ENCODE measurements at regions not wholly inside any gene's neighbourhood (a gene's known extent, or its start where the extent isn't known, plus 50 kb on each side); places are given as distances from the start of the nearest gene placed in this dataset.

DNA sequence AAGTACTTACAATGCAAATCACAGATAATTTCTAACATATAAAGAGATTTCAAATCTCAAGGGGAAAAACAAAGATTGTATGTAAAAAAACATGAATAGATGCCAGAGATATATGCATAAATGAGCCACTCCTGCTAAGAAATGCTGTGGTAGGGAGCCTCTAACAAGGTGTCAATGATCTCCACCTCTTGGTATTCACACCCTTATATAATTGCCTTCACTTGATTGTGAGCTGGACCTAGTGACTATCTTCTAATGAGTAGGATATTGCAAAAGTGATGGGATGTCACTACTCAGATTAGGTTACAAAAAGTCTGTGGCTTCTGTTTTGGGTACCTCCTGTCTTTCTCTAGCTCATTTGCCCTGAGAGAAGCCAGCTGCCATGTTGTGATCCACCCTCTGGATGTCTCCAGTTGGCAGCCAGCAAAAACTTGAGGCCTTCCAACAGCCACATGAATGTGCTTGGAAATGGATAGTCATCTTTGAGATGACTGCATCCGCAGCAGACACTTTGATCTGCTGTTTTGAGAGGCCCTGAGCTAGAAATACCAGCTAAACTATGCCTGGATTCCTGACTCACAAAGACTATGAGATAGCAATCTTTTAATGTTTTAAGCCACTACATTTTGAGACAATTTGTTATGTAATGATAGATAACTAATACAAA lies 196.1 kb upstream of the FGGY start:
- DNase-seq = no peak

DNA sequence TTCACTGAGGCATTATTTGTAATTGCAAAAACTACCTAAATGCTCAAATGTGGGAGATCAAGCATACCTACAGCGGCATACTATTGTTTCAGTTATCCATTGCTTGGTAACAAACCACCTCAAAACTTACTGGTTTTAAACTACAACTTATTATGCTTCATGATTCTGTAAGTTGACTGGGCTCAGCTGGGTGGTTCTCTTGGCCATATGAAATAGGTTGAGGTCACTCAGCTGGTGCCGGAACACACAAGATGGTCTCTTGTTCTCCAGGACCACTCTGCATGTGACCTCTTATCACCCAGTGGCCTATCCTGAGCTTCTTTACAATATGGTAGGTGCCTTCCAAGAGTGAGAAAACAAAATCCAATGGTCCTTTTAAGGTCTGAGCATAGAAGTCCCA lies 195.4 kb upstream of the FGGY start:
- DNase-seq = no peak

DNA sequence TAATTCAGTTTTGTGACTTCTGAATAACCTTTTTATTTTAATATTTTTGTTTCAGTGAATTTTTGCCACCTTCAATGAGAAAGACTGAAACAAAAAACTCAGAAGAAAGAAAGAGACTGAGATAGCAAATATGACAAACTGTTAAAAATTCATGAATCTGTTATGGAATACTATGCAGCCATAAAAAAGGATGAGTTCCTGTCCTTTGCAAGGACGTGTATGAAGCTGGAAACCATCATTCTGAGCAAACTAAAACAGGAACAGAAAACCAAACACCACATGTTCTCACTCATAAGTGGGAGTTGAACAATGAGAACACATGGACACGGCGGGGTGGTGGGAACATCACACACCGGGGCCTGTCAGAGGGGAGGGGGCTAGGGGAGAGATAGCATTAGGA lies 193.4 kb upstream of the FGGY start:
- DNase-seq = no peak

DNA sequence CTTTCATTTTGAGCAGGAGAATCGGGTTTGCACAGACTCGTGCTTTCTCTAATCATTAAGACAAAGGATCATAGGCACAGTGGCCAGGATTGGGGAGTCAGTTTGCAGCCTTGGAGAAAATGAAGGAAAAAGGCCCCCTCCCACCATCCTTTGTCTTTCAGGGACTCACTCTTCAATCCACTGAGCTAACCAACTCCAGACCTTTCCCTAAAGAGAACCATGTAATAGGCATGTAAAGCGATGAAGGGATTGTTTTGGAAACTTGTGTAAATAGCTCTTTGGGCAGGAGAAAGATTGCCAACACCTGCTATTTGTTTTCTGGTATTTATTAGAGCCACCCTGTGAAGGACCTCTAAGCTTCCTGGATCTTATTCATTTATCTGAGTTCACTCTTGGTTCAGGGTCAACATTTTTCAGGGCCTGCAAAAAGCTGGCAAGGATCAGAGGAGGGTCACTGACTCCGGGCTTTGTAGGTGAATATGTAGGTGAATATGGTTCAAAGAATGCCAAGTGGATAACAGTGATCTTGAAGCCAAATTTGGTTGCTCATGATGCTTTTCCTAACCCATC lies 192.6 kb upstream of the FGGY start:
- DNase-seq = no peak

DNA sequence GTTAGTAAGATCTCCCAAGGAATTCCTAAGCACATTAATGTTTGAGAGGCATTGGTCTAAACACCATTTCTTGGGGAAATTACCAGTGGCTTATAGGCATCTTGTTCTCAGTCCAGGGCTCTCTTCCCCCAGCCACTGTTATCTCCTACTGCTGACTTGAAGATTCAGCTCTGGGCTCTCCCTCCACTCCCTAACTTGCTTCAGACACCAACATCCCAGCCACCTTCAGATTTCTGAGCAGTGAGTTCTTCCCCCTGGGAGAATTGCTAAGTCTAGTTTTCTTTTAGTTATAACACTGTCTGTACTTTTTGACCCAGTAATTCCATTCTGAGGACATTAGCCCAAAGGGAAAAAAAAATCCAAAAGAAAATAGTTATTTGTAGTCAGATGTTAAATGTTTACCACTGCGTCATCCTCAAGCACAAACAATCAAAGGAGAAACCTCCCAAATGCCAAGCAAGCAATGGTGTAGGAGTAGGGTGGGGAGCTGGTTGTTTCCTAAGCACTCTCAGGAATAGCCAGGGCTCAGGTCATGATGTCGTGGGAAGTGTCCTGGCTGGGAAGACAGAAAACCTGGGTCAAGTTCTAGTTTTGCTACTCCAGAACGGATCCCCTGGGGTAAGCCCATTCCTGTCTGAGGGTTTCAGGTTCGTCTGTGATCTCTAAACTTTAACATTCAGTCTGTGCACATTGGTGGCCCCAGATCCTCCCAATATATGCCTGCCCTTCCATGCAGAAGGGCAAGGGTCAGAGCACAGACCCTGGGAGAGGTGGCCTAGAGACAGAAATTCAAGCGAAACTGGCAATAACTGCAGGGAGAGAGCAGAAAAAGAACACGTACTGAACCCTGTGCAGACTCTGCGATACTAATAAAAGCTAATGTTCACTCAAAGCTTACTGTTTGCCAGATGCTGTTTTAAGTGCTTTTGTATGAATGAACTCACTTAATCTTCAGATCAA lies 191.1 kb upstream of the FGGY start:
- DNase-seq = no peak

DNA sequence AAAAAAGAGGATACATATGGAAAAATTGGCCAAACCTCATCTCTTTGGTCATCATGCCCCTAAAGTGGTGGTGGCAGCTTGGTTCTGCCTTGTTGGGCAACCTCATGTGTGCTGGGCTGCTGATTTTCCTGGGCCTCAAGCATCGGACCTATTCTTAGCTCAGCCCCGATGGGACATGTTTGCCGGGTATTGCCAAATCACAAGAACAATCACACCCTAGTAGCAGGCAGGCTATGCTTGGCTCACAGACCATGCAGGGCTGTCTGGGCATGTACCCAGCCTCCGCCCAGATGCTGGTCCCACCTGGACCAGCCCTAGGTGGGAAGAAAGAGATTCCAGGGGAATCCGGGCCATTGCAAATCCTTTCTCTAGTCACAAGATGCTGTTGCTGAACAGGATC lies 189.4 kb upstream of the FGGY start:
- no peak for DNase-seq

DNA sequence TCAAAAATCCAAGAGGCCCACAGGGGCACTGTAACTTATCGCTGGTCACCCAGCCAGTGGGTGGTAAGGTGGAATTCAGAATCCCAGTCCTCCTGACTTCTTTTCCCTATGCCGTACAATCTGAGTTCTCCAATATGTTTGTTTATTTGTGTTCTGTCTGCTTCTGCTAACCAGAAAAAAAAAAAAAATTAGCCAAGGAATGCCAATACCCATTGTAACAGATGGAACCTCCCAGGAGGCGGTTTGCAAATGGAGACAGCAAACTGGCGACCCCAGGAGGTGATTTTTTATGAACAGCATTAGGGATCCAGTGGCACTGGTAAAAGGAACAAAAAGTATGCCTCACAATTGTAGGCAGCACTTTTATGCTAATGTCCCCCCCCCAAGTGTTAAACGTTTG lies 189.0 kb upstream of the FGGY start:
- DNase-seq = no peak

DNA sequence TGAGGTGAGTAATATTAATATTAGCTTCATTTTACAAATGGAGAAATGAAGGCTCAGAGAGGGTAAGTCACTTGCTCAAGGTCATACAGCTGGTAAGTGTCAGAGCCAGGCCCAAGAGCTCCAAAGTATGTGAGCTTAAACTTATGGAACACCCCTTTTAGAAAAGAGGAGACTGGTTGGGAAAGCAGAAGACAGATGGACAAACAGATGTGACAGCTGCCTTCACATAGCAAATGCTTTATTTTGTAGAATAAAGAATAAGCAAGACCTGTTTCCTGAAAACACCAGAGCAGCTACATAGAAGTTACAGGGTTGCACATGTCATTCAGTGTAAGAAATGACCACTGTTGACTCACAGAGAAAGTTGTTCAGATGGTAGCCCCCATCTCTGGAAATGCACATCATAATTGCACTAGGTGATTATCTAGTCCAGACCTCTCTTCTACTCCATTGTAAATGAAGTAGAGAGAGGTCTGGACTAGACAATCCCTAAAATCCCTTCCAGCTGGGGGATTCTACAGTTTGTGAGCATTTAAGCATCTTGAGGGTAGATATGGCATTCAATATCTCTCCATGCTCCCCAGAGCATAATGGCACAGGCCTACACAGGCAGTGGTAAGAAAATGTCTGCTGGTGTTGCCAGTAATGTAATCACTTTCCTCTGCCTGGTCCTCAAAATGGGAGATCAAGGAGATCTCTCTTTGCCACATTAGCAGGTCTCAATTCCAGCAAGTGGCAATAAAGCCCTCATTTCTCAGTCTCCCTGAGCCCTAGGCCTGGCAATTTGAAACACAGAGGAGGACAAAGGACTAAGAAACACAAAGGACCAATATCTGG lies 188.2 kb upstream of the FGGY start:
- no peak for DNase-seq

DNA sequence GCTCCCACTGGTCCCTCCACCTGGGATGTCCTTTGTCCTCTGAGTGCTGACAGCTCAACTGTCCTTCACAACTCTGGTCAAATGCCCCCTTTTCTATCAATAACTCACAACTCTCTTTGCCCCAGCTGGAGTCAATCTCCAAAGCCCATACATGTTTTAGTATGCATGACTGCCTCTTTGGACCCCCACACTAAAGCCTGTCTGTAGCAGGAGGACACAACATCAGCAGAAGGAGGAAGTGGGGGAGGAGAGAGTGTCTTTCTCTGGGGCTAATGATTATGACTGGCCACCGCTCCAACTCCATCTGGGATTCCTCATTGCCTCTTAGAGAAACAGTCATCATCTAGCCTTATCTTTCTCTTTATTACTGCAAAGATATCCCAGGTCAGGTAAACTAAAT lies 186.6 kb upstream of the FGGY start:
- no peak for DNase-seq

DNA sequence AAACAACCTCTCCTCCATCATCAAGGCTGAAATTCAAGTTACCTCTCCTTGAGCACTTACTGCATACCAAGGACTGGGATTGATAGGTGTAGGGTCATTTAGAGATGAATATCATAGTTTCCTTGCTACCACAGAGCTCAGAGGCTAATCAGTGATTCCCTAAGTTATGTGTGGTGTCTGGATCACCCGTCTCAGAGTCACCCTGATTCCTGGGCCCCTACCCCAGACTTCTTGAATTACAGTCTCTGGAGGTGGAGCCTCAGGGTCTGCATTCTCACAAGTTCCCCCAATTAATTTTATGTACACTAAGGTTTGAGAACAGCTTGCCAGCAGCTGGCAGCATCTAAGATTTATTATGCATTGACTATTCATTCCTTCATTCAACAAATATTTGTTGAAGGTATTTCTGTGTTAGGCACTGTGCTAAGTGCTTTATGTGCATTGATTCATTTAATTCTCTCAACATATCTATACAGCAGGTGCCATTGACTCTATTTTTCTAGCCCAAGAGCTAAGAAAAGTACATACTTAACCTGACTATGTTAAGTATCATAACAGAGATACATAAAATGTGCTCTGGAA lies 182.9 kb upstream of the FGGY start:
- DNase-seq = no peak

DNA sequence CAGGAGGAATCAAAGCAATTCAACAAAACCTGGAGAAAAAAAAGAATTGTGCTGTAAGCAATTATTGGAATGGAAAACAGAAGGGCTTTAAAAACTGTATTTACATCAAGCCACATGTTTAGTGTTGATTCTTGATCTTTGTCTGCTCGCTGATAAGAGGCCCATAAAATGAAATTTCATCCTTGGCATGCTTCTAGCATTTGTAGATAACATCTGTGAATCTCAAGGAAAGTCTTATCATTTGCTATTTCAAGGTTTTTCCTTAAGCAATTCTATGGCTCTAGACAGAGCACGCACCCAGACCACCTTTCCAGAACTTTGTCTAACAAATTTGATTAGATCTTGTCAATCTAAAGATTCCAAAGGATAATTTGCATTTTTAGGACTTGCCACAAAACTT lies 181.0 kb upstream of the FGGY start:
- no peak for DNase-seq

DNA sequence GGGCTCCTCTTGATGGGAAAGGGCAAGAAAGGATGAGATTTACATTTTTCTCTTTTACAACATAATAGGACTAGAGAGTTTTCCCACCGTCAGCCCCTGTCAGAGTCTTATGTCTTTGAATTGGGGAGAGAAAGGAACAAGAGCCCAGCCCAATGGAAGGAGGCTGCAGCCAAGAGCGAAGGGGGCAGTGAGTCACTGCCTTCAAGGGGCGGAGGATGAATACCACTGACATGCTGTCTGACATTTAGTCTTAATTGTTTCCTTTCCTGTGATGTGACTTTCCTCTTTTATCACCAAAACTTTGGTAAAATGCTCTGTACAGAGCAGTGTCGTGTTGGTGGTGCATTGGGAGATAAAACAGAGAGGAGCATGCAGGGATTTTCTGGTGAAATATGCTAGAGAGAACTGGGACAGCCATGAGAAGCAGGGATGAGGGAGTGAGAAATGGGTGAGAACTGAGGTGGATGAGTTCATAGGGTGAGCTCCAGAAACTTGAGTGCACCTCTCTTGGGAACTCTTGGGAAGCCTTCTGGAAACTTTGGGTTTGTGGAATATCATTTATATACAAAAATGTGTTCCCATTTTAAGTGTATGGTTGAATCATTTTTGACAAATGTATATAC lies 179.9 kb upstream of the FGGY start:
- no peak for DNase-seq

DNA sequence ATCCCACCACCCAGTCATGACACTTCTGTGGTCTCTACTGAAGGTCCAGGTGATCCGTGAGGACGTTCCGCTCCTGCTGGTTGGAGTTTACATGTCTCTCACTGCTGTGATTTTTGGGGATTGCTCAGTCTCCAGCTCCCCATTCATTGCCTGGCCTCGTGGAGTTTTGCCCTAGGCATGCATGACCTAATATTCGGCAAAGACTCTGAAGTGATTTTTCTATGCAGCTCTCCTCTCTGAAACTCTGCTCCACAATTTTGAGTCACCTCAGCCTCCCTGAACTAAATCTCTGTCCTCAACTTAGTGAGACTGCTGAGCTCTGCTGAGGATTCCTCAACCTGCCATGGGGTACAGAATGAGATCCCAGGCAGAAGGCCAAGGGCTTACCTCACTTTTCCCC lies 174.4 kb upstream of the FGGY start:
- no peak for DNase-seq

DNA sequence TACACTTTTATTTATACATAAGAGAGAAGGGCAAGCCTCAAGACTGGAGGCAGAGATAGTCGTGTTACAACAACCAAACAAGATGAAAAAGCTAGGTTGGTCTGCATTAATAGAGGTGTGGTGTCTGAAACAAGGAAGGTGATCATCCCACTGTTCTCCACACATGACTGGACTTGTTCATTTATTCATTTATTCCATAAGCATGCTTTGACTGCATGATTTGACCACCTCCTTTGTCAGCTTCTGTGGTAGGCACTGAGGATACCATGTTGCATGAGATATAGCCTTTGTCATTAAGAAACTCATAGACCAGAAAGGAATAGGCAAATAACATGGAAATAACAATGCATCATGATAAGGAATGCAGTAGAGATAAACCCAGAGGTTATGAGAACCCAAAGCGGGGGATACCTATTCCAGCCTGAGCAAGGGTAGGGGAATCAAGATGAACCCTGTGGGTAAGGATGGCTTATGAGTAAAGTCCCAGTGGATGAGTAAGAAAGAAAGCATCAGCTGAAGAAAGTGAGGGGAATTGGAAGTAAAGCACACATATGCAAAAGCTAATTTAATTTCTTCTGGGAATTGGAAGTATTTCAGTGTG lies 173.7 kb upstream of the FGGY start:
- no peak for DNase-seq

DNA sequence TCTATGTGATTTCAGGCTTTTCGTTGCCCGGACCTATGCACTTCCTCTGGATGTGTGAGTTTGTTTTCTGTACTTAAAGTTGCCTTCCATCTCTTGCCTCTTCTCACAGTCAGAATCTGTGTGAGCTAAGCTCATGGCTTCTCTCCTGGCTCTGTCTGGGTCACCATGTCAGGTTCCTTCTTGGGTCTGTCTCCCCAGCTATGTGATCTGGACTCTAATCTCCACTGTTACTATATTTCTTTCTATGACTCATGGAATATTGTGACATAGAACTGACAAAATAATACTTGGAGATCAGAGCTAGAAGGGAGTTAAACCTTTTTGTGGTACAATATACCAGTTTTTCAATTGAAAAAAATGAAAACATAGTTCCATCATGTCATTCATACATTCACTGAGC lies 172.7 kb upstream of the FGGY start:
- DNase-seq = no peak

DNA sequence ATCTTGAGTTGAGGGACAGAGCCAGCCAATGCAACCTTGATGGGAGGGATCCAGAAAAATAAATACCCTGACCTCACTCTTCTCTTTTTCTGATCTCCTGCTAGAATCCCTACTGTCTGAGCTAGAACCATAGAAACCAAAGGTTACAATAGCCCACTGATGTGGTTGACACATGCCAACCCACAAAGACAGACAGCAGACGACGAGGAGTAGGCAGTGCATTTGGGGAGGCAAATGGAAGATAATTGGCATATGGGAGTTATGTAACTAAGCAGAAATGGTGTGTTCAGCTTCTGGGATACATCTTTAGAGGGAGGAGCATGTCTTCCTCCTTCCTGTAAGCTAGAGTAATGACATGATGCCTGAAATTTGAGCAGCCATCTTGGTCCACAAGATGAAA lies 171.7 kb upstream of the FGGY start:
- DNase-seq = no peak

DNA sequence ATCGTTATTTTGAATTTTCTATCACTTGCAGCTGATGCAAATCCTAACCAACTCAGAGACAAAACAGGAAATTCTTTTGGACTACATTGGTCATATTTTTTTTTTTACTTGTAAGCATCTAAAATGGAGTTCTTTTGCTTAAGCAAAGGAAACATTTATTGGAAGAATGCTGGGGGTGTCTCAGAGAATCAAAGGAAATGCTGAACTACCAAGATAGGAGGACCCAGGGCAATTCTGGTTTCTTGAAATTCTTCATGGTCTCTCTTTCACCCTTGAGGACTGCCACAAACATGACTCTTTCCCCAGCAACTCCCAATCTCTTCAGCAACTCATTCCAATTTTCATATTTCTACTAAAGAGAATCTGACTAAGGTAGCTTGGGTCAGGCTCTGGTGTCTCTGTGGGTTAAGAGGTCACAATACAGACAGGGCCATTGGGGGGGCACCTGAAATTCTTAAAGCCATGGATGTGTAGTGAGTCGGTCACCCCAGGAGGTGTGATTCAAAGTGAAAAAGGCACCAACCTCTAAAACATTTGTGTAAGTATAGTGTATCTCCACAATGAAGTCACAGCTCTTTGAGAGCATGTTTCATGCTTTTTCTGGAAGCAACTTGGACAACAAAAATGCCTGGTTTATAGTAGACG lies 171.1 kb upstream of the FGGY start:
- no peak for DNase-seq

DNA sequence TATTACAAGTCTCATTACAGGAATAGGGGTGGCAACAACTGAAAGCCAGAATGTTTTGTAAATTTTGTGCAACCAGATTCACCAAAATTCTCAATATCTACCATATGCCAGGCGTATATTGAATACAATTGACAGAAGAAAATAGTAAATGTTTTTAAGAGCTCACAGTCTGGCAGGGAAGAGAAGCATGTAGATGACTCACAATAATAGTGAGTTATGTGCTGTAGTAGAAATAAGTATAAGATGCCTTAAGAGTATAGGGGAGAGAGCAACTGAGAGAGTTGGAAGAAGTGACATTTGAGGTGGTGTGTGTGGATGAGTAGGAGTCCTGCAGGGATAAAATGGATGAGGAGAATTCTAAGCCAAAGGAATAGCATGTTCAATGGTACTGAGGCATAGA lies 170.5 kb upstream of the FGGY start:
- no peak for DNase-seq

DNA sequence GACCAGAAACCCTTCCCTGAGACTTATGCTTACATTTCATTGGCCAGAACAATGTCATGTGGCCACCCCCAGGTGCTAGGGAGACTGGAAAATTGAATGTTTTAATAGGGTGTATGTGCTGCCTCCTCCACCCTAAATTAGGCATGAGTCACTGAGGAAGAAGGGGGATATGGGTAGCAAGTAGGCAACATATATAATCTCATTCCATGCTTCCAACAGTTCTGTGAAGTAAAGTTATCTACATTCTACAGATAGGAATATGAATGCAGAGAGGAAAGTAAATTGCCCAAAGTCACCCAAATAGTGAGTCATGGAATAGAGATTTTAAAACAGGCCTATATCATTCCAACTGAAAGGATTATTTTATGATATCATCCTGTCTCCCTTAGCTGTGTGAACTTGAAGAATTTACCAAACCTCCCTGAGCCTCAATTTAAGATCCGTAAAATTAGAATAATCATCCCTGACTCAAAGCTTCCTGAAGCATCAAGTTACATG lies 168.6 kb upstream of the FGGY start:
- no peak for DNase-seq

DNA sequence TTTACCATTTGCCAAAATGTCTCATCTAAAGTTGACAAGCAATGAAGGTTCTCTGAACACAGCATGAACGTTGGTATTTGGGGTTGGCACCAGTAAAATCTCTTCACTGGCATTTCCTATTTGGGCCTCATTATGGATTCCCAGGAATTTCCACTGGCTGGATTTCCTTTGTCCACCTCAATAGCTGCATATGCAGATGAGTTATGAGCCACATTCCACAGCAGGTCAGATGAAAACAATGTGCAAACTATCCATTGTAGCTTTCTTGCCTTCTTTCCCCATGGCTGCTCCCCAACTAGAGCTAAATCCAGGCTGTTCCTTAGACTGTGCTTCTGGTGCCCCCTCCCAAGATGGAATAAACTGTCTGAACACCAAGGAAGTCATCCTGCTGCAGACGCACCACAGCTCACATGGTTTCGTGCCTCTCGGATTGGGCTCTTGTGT lies 168.1 kb upstream of the FGGY start:
- no peak for DNase-seq

DNA sequence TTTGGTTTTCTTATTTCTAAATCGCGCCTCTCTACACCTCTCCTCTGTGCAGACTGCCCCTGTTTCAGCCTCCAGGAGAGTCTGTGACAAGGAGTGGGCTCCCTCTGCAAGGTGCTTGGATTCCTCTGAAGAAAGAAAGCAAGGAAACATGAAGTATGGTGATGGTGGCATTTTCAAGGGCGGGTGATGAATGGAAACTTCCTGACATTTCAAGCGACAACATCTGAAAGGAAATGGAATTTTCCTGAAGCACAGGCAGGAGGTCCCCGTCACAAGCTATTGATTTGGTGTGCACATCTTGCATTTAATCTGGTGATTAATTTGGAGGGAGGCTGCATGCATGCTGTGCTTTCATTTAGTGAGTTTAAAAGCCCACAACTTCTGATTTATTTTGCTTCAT lies 164.6 kb upstream of the FGGY start:
- no peak for DNase-seq

Measured in hematopoietic multipotent progenitor cell treated with erythropoietin and hydrocortisone succinate and interleukin-3 and kit ligand, for 6 days (in vitro differentiated cells).